Head of caudate nucleus (tissue), 42 donors: ENCODE measurements at regions not wholly inside any gene's neighbourhood (a gene's known extent, or its start where the extent isn't known, plus 50 kb on each side); places are given as distances from the start of the nearest gene placed in this dataset.
"Not testable (repeated sequence)": the region's sequence is repeated elsewhere in the genome, so short reads cannot be mapped to it uniquely, and the experiment has no call there.

ENCODE experiments used
- DNase-seq, 42 donors: peaks; one replicate each; pipeline versions ENCODE4 v3.0.0 to v3.0.0-alpha.2; 2020 to 2021; ENCODE audit warnings: mixed read lengths in 7 of 42
- intact Hi-C: fragments of 100-400 bp; cut with DNase I; formaldehyde crosslinking; loops from one replicate; pipeline ENCODE4 v1.15.0; 2022

GRCh38 chr14:53401646-53402045 lies 248.5 kb upstream of the DDHD1 start:
- intact Hi-C loops = no loop called here
- DNase-seq = no peak

GRCh38 chr14:53399057-53399456 lies 245.9 kb upstream of the DDHD1 start:
- intact Hi-C loops = no loop called here
- DNase-seq = peak in 1 of 42 donors; percentile 17

GRCh38 chr14:53398616-53399015 lies 245.5 kb upstream of the DDHD1 start:
- intact Hi-C loops = no loop called here
- DNase-seq = no peak

- intact Hi-C loops, DNase-seq: not testable (repeated sequence)
Observed at GRCh38 chr14:53395267-53395666, 242.1 kb upstream of the DDHD1 start.

- DNase-seq = no peak
- intact Hi-C loops = no loop called here
Observed at GRCh38 chr14:53391631-53392285, 238.6 kb upstream of the DDHD1 start.

- no peak for DNase-seq
- intact Hi-C loops = no loop called here
Observed at GRCh38 chr14:53391156-53391555, 238.0 kb upstream of the DDHD1 start.

GRCh38 chr14:53390008-53390407 lies 236.9 kb upstream of the DDHD1 start:
- DNase-seq = no peak

GRCh38 chr14:53389202-53389601 lies 236.1 kb upstream of the DDHD1 start:
- no peak for DNase-seq
- intact Hi-C loops = no loop called here

More at GRCh38 chr14:53390008-53390407, 236.9 kb upstream of the DDHD1 start:
- intact Hi-C loops = no loop called here

- intact Hi-C loops = no loop called here
- no peak for DNase-seq
Observed at GRCh38 chr14:53386362-53386761, 233.2 kb upstream of the DDHD1 start.

- intact Hi-C loops = no loop called here
- DNase-seq = no peak
Observed at GRCh38 chr14:53384536-53384935, 231.4 kb upstream of the DDHD1 start.

GRCh38 chr14:53384073-53384472 lies 230.9 kb upstream of the DDHD1 start:
- intact Hi-C loops = no loop called here

GRCh38 chr14:53381895-53382294 lies 228.8 kb upstream of the DDHD1 start:
- intact Hi-C loops = no loop called here
- no peak for DNase-seq

More at GRCh38 chr14:53384073-53384472, 230.9 kb upstream of the DDHD1 start:
- DNase-seq = no peak

- DNase-seq = no peak
- intact Hi-C loops = no loop called here
Observed at GRCh38 chr14:53380867-53381225, 227.7 kb upstream of the DDHD1 start.

- intact Hi-C loops = no loop called here
- DNase-seq = no peak
Observed at GRCh38 chr14:53380052-53380866, 227.1 kb upstream of the DDHD1 start.

- DNase-seq = no peak
- intact Hi-C loops = no loop called here
Observed at GRCh38 chr14:53378142-53378541, 225.0 kb upstream of the DDHD1 start.

- intact Hi-C loops = no loop called here
- DNase-seq = no peak
Observed at GRCh38 chr14:53376064-53376463, 222.9 kb upstream of the DDHD1 start.

- no peak for DNase-seq
- intact Hi-C loops = no loop called here
Observed at GRCh38 chr14:53375599-53375998, 222.5 kb upstream of the DDHD1 start.

- DNase-seq = no peak
- intact Hi-C loops = no loop called here
Observed at GRCh38 chr14:53368711-53369201, 215.6 kb upstream of the DDHD1 start.

- intact Hi-C loops = no loop called here
- DNase-seq = no peak
Observed at GRCh38 chr14:53368066-53368465, 214.9 kb upstream of the DDHD1 start.

- no peak for DNase-seq
- intact Hi-C loops = no loop called here
Observed at GRCh38 chr14:53367644-53368026, 214.5 kb upstream of the DDHD1 start.
